GM23338 (cell line): ENCODE measurements at regions not wholly inside any gene's neighbourhood (a gene's known extent, or its start where the extent isn't known, plus 50 kb on each side); places are given as distances from the start of the nearest gene placed in this dataset.

Experiments
- ATAC-seq: fragments of 200-7000 bp; cut with Tn5 transposase; 3 replicates; pipeline ENCODE4 v1.9.1; 2020
- DNase-seq: peaks from one replicate; pipeline ENCODE4 v3.0.0-alpha.2; 2015; ENCODE audit warnings: low spot score
- H2AFZ ChIP-seq: fragments of 200-600 bp; sonication (generic); 2 replicates; pipeline ENCODE4 v1.8.0; 2016; ENCODE audit warnings: antibody characterized with exemption, mild to moderate bottlenecking, moderate library complexity
- H3F3A ChIP-seq: fragments of 200-600 bp; sonication (generic); replicated peaks from 2 replicates; pipeline ENCODE4 v1.8.0; 2017; ENCODE audit warnings: antibody characterized with exemption, mixed run types, low read depth
- H3K27ac ChIP-seq: fragments of 200-600 bp; sonication (generic); 2 replicates; pipeline ENCODE4 v1.6.1; 2016; ENCODE audit warnings: low read depth
- H3K27me3 ChIP-seq: fragments of 200-600 bp; sonication (generic); 2 replicates; pipeline ENCODE4 v1.8.0; 2016; ENCODE audit warnings: mild to moderate bottlenecking, mixed run types, moderate library complexity; ENCODE audit not compliant: insufficient read depth
- H3K36me3 ChIP-seq: fragments of 200-600 bp; sonication (generic); 2 replicates; pipeline ENCODE4 v1.8.0; 2016; ENCODE audit warnings: mild to moderate bottlenecking; ENCODE audit not compliant: insufficient read depth
- H3K4me1 ChIP-seq: fragments of 200-600 bp; sonication (generic); 2 replicates; pipeline ENCODE4 v1.8.0; 2016; ENCODE audit warnings: mild to moderate bottlenecking, moderate library complexity; ENCODE audit not compliant: insufficient read depth
- H3K4me2 ChIP-seq: fragments of 200-600 bp; sonication (generic); 2 replicates; pipeline ENCODE4 v1.7.1; 2017; ENCODE audit warnings: mixed run types
- H3K4me3 ChIP-seq: fragments of 200-600 bp; sonication (generic); 2 replicates; pipeline ENCODE4 v1.6.1; 2016; ENCODE audit warnings: mixed run types
- H3K79me2 ChIP-seq: fragments of 200-600 bp; sonication (generic); replicated peaks from 2 replicates; pipeline ENCODE4 v1.8.0; 2017; ENCODE audit warnings: mild to moderate bottlenecking; ENCODE audit not compliant: insufficient read depth
- H3K9me2 ChIP-seq: fragments of 200-600 bp; sonication (generic); 2 replicates; pipeline ENCODE4 v1.8.0; 2017; ENCODE audit not compliant: insufficient read depth
- H4K20me1 ChIP-seq: fragments of 200-600 bp; sonication (generic); replicated peaks from 2 replicates; pipeline ENCODE4 v1.8.0; 2017; ENCODE audit warnings: mild to moderate bottlenecking; ENCODE audit not compliant: insufficient read depth
- H3K27ac Mint-ChIP-seq: 2 replicates; pipeline ENCODE4 v1.8.0; 2020; ENCODE audit warnings: inconsistent platforms, mild to moderate bottlenecking, moderate library complexity, mixed read lengths
- H3K27me3 Mint-ChIP-seq: 3 replicates; pipeline ENCODE4 v1.8.0; 2022; ENCODE audit warnings: low read depth, mild to moderate bottlenecking, moderate library complexity, mixed read lengths, inconsistent platforms; ENCODE audit not compliant: insufficient read depth, poor library complexity
- H3K36me3 Mint-ChIP-seq: 3 replicates; pipeline ENCODE4 v1.8.0; 2021; ENCODE audit warnings: low read depth, mild to moderate bottlenecking, inconsistent platforms, moderate library complexity, mixed read lengths
- H3K4me1 Mint-ChIP-seq: 3 replicates; pipeline ENCODE4 v1.8.0; 2020; ENCODE audit warnings: mild to moderate bottlenecking, inconsistent platforms, mixed read lengths
- H3K4me3 Mint-ChIP-seq: 3 replicates; pipeline ENCODE4 v1.8.0; 2021; ENCODE audit warnings: moderate library complexity, mild to moderate bottlenecking, inconsistent platforms, mixed read lengths
- H3K9me3 Mint-ChIP-seq: 3 replicates; pipeline ENCODE4 v1.8.0; 2020; ENCODE audit warnings: moderate library complexity, mild to moderate bottlenecking, inconsistent platforms, mixed read lengths
- CREB1 ChIP-seq: fragments of 250-450 bp; sonication (Bioruptor Pico); IDR thresholded peaks from 2 replicates; pipeline ENCODE4 v1.5.0; 2020; ENCODE audit warnings: low read depth, mild to moderate bottlenecking, moderate library complexity
- CTCF ChIP-seq, 2 experiments: fragments of 200-600 bp in 1 of 2; sonication (generic) in 1 of 2; conservative IDR thresholded peaks; 2 replicates each; pipeline versions ENCODE4 v1.5.1 to v1.6.1; 2016 to 2017; ENCODE audit warnings: antibody characterized with exemption in 2 of 2, low read depth in 2 of 2, mild to moderate bottlenecking in 2 of 2, moderate library complexity in 1 of 2
- EZH2 ChIP-seq: fragments of 200-600 bp; sonication (generic); IDR thresholded peaks from one replicate; pipeline ENCODE4 v1.8.0; 2017; ENCODE audit warnings: antibody characterized with exemption, mild to moderate bottlenecking, low read depth; ENCODE audit not compliant: unreplicated experiment
- JUNB ChIP-seq: IDR thresholded peaks from one replicate; pipeline ENCODE4 v1.6.1; 2016; ENCODE audit warnings: antibody characterized with exemption; ENCODE audit not compliant: unreplicated experiment
- NANOG ChIP-seq: IDR thresholded peaks from 2 replicates; pipeline ENCODE4 v1.6.1; 2016; ENCODE audit warnings: antibody characterized with exemption, borderline replicate concordance
- POLR2AphosphoS5 ChIP-seq: IDR thresholded peaks from 2 replicates; pipeline ENCODE4 v1.6.1; 2016; ENCODE audit warnings: antibody characterized with exemption, low read depth
- REST ChIP-seq: IDR thresholded peaks from one replicate; pipeline ENCODE4 v1.6.1; 2018; ENCODE audit warnings: antibody characterized with exemption; ENCODE audit not compliant: unreplicated experiment
- STAT1 ChIP-seq: IDR thresholded peaks from one replicate; pipeline ENCODE4 v1.6.1; 2016; ENCODE audit warnings: antibody characterized with exemption; ENCODE audit not compliant: unreplicated experiment
- ZNF114 ChIP-seq: fragments of 250-450 bp; sonication (Bioruptor Pico); IDR thresholded peaks from 2 replicates; pipeline ENCODE4 v1.5.0; 2020; ENCODE audit warnings: mild to moderate bottlenecking, moderate library complexity
- ZNF331 ChIP-seq: fragments of 250-450 bp; sonication (Bioruptor Pico); IDR thresholded peaks from 2 replicates; pipeline ENCODE4 v1.5.0; 2020; ENCODE audit warnings: low read depth, mild to moderate bottlenecking, moderate library complexity
- TF ChIP-seq, protein P1 (sequence below): IDR thresholded peaks from 2 replicates; pipeline ENCODE4 v1.6.1; 2016; ENCODE audit warnings: antibody characterized with exemption
- TF ChIP-seq, protein P2 (sequence below): fragments of 250-450 bp; sonication (Bioruptor Pico); IDR thresholded peaks from 2 replicates; pipeline ENCODE4 v1.5.0; 2020; ENCODE audit warnings: mild to moderate bottlenecking, moderate library complexity

DNA sequence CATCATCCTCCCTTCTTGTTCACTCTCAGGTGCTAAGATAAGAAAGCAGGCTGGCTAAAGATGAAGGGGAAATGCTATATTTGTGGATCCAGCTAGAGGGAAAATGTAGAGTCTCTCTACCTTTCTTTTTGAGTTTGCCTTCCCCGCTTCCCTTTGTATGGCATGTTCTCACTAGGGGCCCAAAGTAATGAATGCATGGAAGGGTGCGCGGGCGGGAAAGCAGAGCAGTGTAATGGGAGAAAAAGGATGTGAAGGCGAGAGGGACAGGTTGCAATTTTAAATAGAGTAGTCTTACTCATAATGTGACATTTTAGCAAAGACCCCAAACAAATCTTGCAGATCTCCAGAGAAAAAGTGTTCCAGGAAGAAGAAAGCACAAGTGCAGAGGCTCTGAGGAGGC lies 105.1 kb upstream of the ATP1B1 start:
- H3K4me3 ChIP-seq, result no peak overlapping the region
- no peaks in the 10 kb centered on the region for H4K20me1 ChIP-seq
- Mint-ChIP-seq H3K4me3 (no peak overlapping the region), H3K27me3 (peaks cover 2% of the 10 kb centered on the region), H3K4me1 (no peaks in the 10 kb centered on the region), H3K9me3 (no peaks in the 10 kb centered on the region), H3K27ac (no peak overlapping the region), H3K36me3 (no peaks in the 10 kb centered on the region)
- 0 out of 2 replicates have a peak, but pooled peaks cover 2% of the 10 kb centered on the region for H3K9me2 ChIP-seq
- H3K27me3 ChIP-seq, result no peaks in the 10 kb centered on the region
- no peaks in the 10 kb centered on the region for H3K4me1 ChIP-seq
- TF ChIP-seq POLR2AphosphoS5, result no peak
- TF ChIP-seq NANOG, result no peak
- TF ChIP-seq, protein P1, sequence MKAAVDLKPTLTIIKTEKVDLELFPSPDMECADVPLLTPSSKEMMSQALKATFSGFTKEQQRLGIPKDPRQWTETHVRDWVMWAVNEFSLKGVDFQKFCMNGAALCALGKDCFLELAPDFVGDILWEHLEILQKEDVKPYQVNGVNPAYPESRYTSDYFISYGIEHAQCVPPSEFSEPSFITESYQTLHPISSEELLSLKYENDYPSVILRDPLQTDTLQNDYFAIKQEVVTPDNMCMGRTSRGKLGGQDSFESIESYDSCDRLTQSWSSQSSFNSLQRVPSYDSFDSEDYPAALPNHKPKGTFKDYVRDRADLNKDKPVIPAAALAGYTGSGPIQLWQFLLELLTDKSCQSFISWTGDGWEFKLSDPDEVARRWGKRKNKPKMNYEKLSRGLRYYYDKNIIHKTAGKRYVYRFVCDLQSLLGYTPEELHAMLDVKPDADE, result no peak
- TF ChIP-seq ZNF331 (CRISPR knock-in tag), result no peak
- TF ChIP-seq EZH2, result no peak
- no peak for TF ChIP-seq JUNB
- no peak for TF ChIP-seq CTCF (conservative IDR thresholded peaks at IDR 0.05; ENCODE audit: low read depth in 2 of 2)
- no peak for TF ChIP-seq REST
- TF ChIP-seq CREB1 (CRISPR knock-in tag), result no peak
- TF ChIP-seq ZNF114, result no peak
- TF ChIP-seq STAT1, result no peak
- TF ChIP-seq, protein P2, sequence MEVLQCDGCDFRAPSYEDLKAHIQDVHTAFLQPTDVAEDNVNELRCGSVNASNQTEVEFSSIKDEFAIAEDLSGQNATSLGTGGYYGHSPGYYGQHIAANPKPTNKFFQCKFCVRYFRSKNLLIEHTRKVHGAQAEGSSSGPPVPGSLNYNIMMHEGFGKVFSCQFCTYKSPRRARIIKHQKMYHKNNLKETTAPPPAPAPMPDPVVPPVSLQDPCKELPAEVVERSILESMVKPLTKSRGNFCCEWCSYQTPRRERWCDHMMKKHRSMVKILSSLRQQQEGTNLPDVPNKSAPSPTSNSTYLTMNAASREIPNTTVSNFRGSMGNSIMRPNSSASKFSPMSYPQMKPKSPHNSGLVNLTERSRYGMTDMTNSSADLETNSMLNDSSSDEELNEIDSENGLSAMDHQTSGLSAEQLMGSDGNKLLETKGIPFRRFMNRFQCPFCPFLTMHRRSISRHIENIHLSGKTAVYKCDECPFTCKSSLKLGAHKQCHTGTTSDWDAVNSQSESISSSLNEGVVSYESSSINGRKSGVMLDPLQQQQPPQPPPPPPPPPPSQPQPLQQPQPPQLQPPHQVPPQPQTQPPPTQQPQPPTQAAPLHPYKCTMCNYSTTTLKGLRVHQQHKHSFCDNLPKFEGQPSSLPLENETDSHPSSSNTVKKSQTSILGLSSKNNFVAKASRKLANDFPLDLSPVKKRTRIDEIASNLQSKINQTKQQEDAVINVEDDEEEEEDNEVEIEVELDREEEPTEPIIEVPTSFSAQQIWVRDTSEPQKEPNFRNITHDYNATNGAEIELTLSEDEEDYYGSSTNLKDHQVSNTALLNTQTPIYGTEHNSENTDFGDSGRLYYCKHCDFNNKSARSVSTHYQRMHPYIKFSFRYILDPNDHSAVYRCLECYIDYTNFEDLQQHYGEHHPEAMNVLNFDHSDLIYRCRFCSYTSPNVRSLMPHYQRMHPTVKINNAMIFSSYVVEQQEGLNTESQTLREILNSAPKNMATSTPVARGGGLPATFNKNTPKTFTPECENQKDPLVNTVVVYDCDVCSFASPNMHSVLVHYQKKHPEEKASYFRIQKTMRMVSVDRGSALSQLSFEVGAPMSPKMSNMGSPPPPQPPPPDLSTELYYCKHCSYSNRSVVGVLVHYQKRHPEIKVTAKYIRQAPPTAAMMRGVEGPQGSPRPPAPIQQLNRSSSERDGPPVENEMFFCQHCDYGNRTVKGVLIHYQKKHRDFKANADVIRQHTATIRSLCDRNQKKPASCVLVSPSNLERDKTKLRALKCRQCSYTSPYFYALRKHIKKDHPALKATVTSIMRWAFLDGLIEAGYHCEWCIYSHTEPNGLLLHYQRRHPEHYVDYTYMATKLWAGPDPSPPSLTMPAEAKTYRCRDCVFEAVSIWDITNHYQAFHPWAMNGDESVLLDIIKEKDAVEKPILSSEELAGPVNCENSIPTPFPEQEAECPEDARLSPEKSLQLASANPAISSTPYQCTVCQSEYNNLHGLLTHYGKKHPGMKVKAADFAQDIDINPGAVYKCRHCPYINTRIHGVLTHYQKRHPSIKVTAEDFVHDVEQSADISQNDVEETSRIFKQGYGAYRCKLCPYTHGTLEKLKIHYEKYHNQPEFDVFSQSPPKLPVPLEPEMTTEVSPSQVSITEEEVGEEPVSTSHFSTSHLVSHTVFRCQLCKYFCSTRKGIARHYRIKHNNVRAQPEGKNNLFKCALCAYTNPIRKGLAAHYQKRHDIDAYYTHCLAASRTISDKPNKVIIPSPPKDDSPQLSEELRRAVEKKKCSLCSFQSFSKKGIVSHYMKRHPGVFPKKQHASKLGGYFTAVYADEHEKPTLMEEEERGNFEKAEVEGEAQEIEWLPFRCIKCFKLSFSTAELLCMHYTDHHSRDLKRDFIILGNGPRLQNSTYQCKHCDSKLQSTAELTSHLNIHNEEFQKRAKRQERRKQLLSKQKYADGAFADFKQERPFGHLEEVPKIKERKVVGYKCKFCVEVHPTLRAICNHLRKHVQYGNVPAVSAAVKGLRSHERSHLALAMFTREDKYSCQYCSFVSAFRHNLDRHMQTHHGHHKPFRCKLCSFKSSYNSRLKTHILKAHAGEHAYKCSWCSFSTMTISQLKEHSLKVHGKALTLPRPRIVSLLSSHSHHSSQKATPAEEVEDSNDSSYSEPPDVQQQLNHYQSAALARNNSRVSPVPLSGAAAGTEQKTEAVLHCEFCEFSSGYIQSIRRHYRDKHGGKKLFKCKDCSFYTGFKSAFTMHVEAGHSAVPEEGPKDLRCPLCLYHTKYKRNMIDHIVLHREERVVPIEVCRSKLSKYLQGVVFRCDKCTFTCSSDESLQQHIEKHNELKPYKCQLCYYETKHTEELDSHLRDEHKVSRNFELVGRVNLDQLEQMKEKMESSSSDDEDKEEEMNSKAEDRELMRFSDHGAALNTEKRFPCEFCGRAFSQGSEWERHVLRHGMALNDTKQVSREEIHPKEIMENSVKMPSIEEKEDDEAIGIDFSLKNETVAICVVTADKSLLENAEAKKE (CRISPR knock-in tag), result no peak
- DNase-seq (no peak), ATAC-seq (no peak)
- peak overlapping the region; percentile 74; the same call in 1 of the 2 replicates for H2AFZ ChIP-seq
- no peak overlapping the region for H3K4me2 ChIP-seq
- H3K36me3 ChIP-seq, result no peaks in the 10 kb centered on the region
- H3K79me2 ChIP-seq, result no peaks in the 10 kb centered on the region
- no peak overlapping the region for H3K27ac ChIP-seq
- H3F3A ChIP-seq, result no peaks in the 10 kb centered on the region
